GM12864 (cell line): ENCODE measurements at regions not wholly inside any gene's neighbourhood (a gene's known extent, or its start where the extent isn't known, plus 50 kb on each side); places are given as distances from the start of the nearest gene placed in this dataset.

ENCODE experiments used
- DNase-seq: peaks from one replicate; pipeline ENCODE4 v3.0.0-alpha.2; 2011; ENCODE audit warnings: low read depth
- H3K4me3 ChIP-seq: 2 replicates; pipeline ENCODE4 v1.5.1; 2011; ENCODE audit warnings: mild to moderate bottlenecking, low read depth, low read length, control low read depth
- TF ChIP-seq, protein P1 (sequence below): IDR thresholded peaks from 2 replicates; pipeline ENCODE4 v1.5.1; 2011; ENCODE audit warnings: low read depth, mild to moderate bottlenecking, moderate library complexity, low read length, control low read depth, inconsistent platforms; ENCODE audit errors: missing control alignments

DNA sequence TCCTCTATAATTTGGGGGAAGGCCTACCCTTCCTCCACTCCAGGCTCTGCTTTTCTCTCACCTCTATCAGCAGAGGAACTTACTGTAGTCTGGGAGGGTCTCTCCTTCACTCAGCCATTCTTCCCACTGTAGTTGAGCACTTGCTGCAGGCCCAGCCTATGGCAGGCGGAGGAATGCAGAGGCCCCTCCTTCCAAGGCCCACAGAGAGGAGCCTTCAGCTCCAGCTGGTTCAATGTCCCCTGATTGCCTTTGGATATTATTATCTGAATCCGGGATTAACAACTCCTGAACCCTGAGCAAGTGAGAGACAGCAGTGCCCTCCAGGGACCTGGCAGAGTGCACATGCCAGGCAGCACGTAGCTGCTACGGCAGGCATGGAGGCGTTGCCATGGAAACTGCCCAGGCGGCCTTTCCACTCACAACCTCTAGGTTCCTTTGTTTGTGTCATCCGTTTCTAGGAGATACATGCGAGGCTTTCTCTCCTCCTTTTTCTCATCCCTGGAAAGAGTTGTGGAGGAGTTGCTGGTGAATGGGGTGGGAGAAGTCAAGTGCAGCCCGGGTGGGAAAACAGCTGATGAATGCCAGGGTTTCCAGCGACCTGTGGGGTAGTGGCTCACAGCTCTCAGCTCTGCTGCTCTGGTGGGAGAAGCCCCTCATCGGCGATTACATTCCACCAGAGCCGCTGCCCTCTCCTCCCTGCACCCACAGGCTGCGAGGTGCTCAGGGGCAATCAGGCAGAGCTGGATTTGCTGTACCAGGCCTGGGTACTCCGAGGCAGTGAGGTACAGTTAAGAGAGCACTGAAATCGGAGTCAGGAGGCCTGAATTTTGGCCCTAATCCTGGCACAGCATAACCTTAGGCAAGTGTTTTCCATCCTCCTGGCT lies 55.3 kb upstream of the HK2 start:
- TF ChIP-seq, protein P1, sequence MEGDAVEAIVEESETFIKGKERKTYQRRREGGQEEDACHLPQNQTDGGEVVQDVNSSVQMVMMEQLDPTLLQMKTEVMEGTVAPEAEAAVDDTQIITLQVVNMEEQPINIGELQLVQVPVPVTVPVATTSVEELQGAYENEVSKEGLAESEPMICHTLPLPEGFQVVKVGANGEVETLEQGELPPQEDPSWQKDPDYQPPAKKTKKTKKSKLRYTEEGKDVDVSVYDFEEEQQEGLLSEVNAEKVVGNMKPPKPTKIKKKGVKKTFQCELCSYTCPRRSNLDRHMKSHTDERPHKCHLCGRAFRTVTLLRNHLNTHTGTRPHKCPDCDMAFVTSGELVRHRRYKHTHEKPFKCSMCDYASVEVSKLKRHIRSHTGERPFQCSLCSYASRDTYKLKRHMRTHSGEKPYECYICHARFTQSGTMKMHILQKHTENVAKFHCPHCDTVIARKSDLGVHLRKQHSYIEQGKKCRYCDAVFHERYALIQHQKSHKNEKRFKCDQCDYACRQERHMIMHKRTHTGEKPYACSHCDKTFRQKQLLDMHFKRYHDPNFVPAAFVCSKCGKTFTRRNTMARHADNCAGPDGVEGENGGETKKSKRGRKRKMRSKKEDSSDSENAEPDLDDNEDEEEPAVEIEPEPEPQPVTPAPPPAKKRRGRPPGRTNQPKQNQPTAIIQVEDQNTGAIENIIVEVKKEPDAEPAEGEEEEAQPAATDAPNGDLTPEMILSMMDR, result no peak
- H3K4me3 ChIP-seq, result no peak overlapping the region
- no peak for DNase-seq

DNA sequence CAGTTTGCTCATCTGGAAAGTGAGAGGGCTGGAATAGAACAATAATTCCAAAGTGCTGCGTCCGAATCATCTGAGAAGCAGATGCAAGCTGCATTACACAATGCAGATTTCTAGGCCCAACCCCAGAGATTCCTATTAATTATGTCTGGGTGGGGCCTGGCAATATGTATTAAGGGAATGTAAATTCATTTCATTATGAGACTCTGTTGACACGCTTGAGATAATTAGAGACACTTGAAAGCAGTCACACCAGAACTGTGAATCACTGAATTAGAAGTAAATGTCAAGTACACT lies 54.7 kb upstream of the HK2 start:
- H3K4me3 ChIP-seq, result no peak overlapping the region
- TF ChIP-seq, protein P1, result no peak
- DNase-seq, result no peak

DNA sequence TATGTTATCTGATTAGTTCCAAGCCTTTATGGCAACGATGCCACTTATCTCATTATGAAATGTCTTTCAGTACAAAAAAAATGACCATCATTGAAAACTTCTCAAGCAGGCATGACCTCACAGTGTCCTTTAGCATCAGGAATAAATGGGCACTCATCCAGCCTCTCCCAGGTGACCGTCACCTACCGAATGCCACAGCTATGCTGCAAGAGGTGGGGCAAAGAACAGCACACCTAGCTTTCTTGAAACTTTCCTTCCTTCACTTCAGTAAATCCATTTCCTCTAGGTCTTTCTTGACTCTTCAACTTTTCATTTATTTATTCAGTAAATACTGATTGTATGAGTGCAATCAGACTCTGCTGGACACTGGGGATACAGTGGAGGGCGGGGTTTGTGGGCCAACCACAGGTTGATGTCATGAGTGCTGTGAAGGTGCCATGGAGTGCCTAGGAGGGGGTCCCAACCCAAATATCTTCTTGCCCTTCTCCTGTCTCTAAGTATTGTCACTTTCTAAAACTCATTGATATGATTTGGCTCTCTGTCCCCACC lies 54.3 kb upstream of the HK2 start:
- TF ChIP-seq, protein P1, result no peak
- DNase-seq, result no peak
- no peak overlapping the region for H3K4me3 ChIP-seq
